Kidney (tissue), 13 donors: ENCODE measurements at regions not wholly inside any gene's neighbourhood (a gene's known extent, or its start where the extent isn't known, plus 50 kb on each side); places are given as distances from the start of the nearest gene placed in this dataset.

Experiments used
- DNase-seq, 5 donors: peaks; one replicate each; pipeline ENCODE4 v3.0.0-alpha.2; 2013 to 2020
- FAIRE-seq: peaks from 2 replicates; lab custom pipeline; 2012; peaks lifted over from hg19 to GRCh38; lab: Jason Lieb, UNC
- H3K27ac ChIP-seq, 2 donors: one replicate each; pipeline ENCODE4 v1.7.0; 2013; ENCODE audit warnings: low read depth in 2 of 2, low read length in 2 of 2, inconsistent platforms in 1 of 2
- H3K27me3 ChIP-seq: one replicate; pipeline ENCODE4 v1.7.1; 2013; ENCODE audit warnings: low read length, inconsistent platforms; ENCODE audit not compliant: control insufficient read depth, insufficient read depth
- H3K36me3 ChIP-seq, 3 donors: one replicate each; pipeline versions ENCODE4 v1.7.0 to v1.7.1; 2013; ENCODE audit warnings: low read length in 3 of 3, control low read depth in 1 of 3, inconsistent platforms in 1 of 3; ENCODE audit not compliant: insufficient read depth in 3 of 3, control insufficient read depth in 2 of 3
- H3K4me1 ChIP-seq, 3 donors: one replicate each; pipeline versions ENCODE4 v1.7.0 to v1.7.1; 2013; ENCODE audit warnings: low read length in 3 of 3, inconsistent platforms in 1 of 3, low read depth in 1 of 3; ENCODE audit not compliant: control insufficient read depth in 2 of 3, insufficient read depth in 2 of 3
- H3K4me3 ChIP-seq, 3 donors: one replicate each; pipeline versions ENCODE4 v1.7.0 to v1.8.1; 2013; ENCODE audit warnings: low read length in 3 of 3, control low read depth in 1 of 3, inconsistent platforms in 1 of 3
- H3K9ac ChIP-seq, 3 donors: one replicate each; pipeline versions ENCODE4 v1.7.0 to v1.7.1; 2013; ENCODE audit warnings: low read length in 3 of 3, control low read depth in 1 of 3, inconsistent platforms in 1 of 3
- H3K9me3 ChIP-seq, 3 donors: one replicate each; pipeline versions ENCODE4 v1.7.0 to v1.7.1; 2013; ENCODE audit warnings: low read length in 3 of 3, control low read depth in 1 of 3, inconsistent platforms in 1 of 3; ENCODE audit not compliant: control insufficient read depth in 2 of 3, insufficient read depth in 1 of 3
- CTCF ChIP-seq: IDR thresholded peaks from 3 replicates; pipeline ENCODE4 v1.5.1; 2012; ENCODE audit warnings: mild to moderate bottlenecking, moderate library complexity, borderline replicate concordance; ENCODE audit not compliant: insufficient read depth; ENCODE audit errors: extremely low read depth
- intact Hi-C: fragments of 100-400 bp; cut with DNase I; formaldehyde crosslinking; loops from one replicate; pipeline ENCODE4 v1.11.1; 2022
- donor health status: control.
- donor health status: control.
- donor health status: control.
- donor health status: control.
- donor health status: control.
- donor health status: DM: yes; HTN: yes; CAD: no.
- donor health status: Normal renal cell carcinoma (clear cell type).

- intact Hi-C loops: no loop called here
- Histone ChIP-seq H3K9me3 (peaks cover 0 to 6% (median 0%) of the 10 kb centered on the region in 3 donors), H3K27ac (no peak overlapping the region), H3K4me1 (no peaks in the 10 kb centered on the region), H3K4me3 (no peak overlapping the region), H3K9ac (no peak overlapping the region), H3K27me3 (no peaks in the 10 kb centered on the region), H3K36me3 (no peaks in the 10 kb centered on the region)
- no peak for DNase-seq
- FAIRE-seq: no peak
- TF ChIP-seq CTCF: no peak
Measured at GRCh38 chr11:41955635-41956400, 496.4 kb upstream of the LRRC4C start.

GRCh38 chr11:41963406-41963805 lies 504.0 kb upstream of the LRRC4C start:
- no peak for FAIRE-seq

GRCh38 chr11:41970681-41971080 lies 511.2 kb upstream of the LRRC4C start:
- intact Hi-C loops: no loop called here
- no peaks in the 10 kb centered on the region for H3K27me3 ChIP-seq
- FAIRE-seq: no peak
- no peaks in the 10 kb centered on the region for H3K9me3 ChIP-seq
- no peak for DNase-seq
- H3K9ac ChIP-seq: no peak overlapping the region
- H3K36me3 ChIP-seq: no peaks in the 10 kb centered on the region
- TF ChIP-seq CTCF: no peak
- H3K4me1 ChIP-seq: no peaks in the 10 kb centered on the region
- no peak overlapping the region for H3K4me3 ChIP-seq
- no peak overlapping the region for H3K27ac ChIP-seq

More at GRCh38 chr11:41963406-41963805, 504.0 kb upstream of the LRRC4C start:
- Histone ChIP-seq H3K9ac (no peak overlapping the region), H3K4me1 (no peaks in the 10 kb centered on the region), H3K27ac (no peak overlapping the region), H3K4me3 (no peak overlapping the region), H3K27me3 (no peaks in the 10 kb centered on the region), H3K36me3 (no peaks in the 10 kb centered on the region), H3K9me3 (peaks cover 0 to 3% (median 0%) of the 10 kb centered on the region in 3 donors)
- TF ChIP-seq CTCF: no peak
- no peak for DNase-seq
- intact Hi-C loops: no loop called here
